Activated B cell treated with CpG ODN at 0.5 μM for 24 hours (primary cell): ENCODE measurements at regions not wholly inside any gene's neighbourhood (a gene's known extent, or its start where the extent isn't known, plus 50 kb on each side); places are given as distances from the start of the nearest gene placed in this dataset.

ENCODE experiments used
- ATAC-seq: fragments of 200-7000 bp; cut with Tn5 transposase; one replicate; pipeline ENCODE4 v1.10.0; 2021; ENCODE audit warnings: low read depth, mild to moderate bottlenecking, moderate library complexity
- CTCF ChIA-PET: fragments of 350-600 bp; sonication (Branson Sonifier 250); formaldehyde crosslinking; loops from one replicate; lab custom pipeline; 2021; ENCODE audit warnings: antibody characterized with exemption; lab: Charles Lee
- POLR2A ChIA-PET: fragments of 350-600 bp; sonication (Branson Sonifier 250); formaldehyde crosslinking; loops from one replicate; lab custom pipeline; 2021; ENCODE audit warnings: antibody characterized with exemption; lab: Charles Lee
- DNase-seq: peaks from one replicate; pipeline ENCODE4 v3.0.0; 2022
- H3K27ac Mint-ChIP-seq: one replicate; pipeline ENCODE4 v1.8.0; 2020; ENCODE audit warnings: mixed read lengths
- H3K27me3 Mint-ChIP-seq: one replicate; pipeline ENCODE4 v1.8.0; 2021; ENCODE audit warnings: mixed read lengths
- H3K36me3 Mint-ChIP-seq: one replicate; pipeline ENCODE4 v1.8.0; 2021; ENCODE audit warnings: low read depth, mixed read lengths
- H3K4me1 Mint-ChIP-seq: one replicate; pipeline ENCODE4 v1.8.0; 2021; ENCODE audit warnings: mixed read lengths
- H3K4me3 Mint-ChIP-seq: one replicate; pipeline ENCODE4 v1.8.0; 2020; ENCODE audit warnings: mild to moderate bottlenecking, mixed read lengths
- H3K9me3 Mint-ChIP-seq: one replicate; pipeline ENCODE4 v1.8.0; 2020; ENCODE audit warnings: mixed read lengths
- intact Hi-C: fragments of 100-400 bp; cut with micrococcal nuclease; formaldehyde crosslinking; loops from one replicate; pipeline ENCODE4 v1.15.1; 2024
- TF ChIP-seq, protein P1 (sequence below): fragments of 200-600 bp; IDR thresholded peaks from one replicate; pipeline ENCODE4 v1.8.0; 2022; ENCODE audit warnings: antibody characterized with exemption, mild to moderate bottlenecking

DNA sequence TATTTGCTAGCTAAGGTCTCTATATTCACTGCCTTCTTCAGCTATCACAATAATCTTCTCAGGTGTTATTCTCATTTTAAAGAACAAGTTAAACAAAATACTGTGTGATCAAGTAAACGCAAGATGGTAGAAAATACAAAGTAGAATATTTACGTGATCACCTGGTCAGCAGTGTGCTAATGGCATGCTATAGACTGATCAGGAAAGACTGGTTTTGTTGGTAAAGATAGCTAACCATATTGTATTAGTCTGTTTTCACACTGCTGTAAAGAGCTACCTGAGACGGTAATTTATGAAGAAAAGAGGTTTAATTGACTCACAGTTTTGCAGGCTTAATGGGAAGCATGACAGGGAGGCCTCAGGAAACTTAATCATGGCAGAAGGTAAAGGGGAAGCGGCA, 50.4 kb downstream of the ZBTB38 start:
- Mint-ChIP-seq H3K36me3 (peaks cover 56% of the 10 kb centered on the region), H3K4me1 (peaks cover 5% of the 10 kb centered on the region), H3K27me3 (no peaks in the 10 kb centered on the region), H3K27ac (no peak overlapping the region), H3K9me3 (peaks cover 4% of the 10 kb centered on the region), H3K4me3 (no peak overlapping the region)
- POLR2A ChIA-PET = no interaction called here
- no peak for DNase-seq
- intact Hi-C loops = no loop called here
- CTCF ChIA-PET = no interaction called here
- no peak for ATAC-seq
- TF ChIP-seq, protein P1, sequence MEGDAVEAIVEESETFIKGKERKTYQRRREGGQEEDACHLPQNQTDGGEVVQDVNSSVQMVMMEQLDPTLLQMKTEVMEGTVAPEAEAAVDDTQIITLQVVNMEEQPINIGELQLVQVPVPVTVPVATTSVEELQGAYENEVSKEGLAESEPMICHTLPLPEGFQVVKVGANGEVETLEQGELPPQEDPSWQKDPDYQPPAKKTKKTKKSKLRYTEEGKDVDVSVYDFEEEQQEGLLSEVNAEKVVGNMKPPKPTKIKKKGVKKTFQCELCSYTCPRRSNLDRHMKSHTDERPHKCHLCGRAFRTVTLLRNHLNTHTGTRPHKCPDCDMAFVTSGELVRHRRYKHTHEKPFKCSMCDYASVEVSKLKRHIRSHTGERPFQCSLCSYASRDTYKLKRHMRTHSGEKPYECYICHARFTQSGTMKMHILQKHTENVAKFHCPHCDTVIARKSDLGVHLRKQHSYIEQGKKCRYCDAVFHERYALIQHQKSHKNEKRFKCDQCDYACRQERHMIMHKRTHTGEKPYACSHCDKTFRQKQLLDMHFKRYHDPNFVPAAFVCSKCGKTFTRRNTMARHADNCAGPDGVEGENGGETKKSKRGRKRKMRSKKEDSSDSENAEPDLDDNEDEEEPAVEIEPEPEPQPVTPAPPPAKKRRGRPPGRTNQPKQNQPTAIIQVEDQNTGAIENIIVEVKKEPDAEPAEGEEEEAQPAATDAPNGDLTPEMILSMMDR = no peak

- intact Hi-C loops = no loop called here
- TF ChIP-seq, protein P1 = no peak
- Mint-ChIP-seq H3K4me3 (no peak overlapping the region), H3K36me3 (peaks cover 44% of the 10 kb centered on the region), H3K27me3 (no peaks in the 10 kb centered on the region), H3K4me1 (peaks cover 5% of the 10 kb centered on the region), H3K27ac (no peak overlapping the region), H3K9me3 (peaks cover 4% of the 10 kb centered on the region)
- no peak for ATAC-seq
- no peak for DNase-seq
- POLR2A ChIA-PET = interaction anchor here (1.2 kb wide), 1 partner anchor 14 kb away, joined by 3 read pairs; no protein-coding TSS in a partner anchor
- CTCF ChIA-PET = no interaction called here
These were observed 51.6 kb downstream of the ZBTB38 start for GRCh38 chr3:141419946-141420345.

DNA sequence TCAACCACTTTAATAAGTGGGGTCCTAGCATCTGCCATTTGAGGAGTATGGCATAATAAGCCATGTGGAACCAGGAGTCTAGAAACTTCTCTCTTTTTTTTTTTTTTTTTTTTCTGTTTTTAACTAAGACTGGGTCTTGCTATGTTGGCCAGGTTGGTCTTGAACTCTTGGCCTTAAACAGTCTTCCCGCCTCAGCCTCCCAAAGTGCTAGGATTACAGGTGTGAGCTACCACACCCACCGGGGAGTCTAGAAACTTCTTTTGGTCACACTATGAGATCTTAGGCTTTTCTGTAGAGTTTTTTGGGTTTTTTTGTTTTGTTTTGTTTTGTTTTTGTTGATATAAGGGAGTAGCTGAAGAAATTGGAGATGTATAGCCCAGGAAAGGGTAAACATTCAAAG, 52.9 kb downstream of the ZBTB38 start:
- CTCF ChIA-PET = no interaction called here
- H3K9me3 Mint-ChIP-seq = peaks cover 4% of the 10 kb centered on the region
- POLR2A ChIA-PET = no interaction called here
- intact Hi-C loops = no loop called here
- no peak for ATAC-seq
- no peak overlapping the region for H3K27ac Mint-ChIP-seq
- H3K27me3 Mint-ChIP-seq = no peaks in the 10 kb centered on the region
- TF ChIP-seq, protein P1 = no peak
- H3K4me1 Mint-ChIP-seq = peaks cover 8% of the 10 kb centered on the region
- no peak overlapping the region for H3K4me3 Mint-ChIP-seq
- DNase-seq = no peak
- peaks cover 37% of the 10 kb centered on the region for H3K36me3 Mint-ChIP-seq

- TF ChIP-seq, protein P1 = no peak
- Mint-ChIP-seq H3K27ac (no peak overlapping the region), H3K27me3 (no peaks in the 10 kb centered on the region), H3K9me3 (peaks cover 4% of the 10 kb centered on the region), H3K4me3 (no peak overlapping the region), H3K36me3 (peaks cover 34% of the 10 kb centered on the region), H3K4me1 (peaks cover 8% of the 10 kb centered on the region)
- ATAC-seq (no peak), DNase-seq (no peak)
- POLR2A ChIA-PET = interaction anchor here (0.6 kb wide), 1 partner anchor 37 kb away, joined by 7 read pairs; no protein-coding TSS in a partner anchor
- intact Hi-C loops = no loop called here
- CTCF ChIA-PET = no interaction called here
These were observed 53.5 kb downstream of the ZBTB38 start for GRCh38 chr3:141421639-141422319.

GRCh38 chr3:141422961-141423582, 54.8 kb downstream of the ZBTB38 start:
- DNase-seq (no peak), ATAC-seq (no peak)
- H3K27me3 Mint-ChIP-seq = no peaks in the 10 kb centered on the region
- TF ChIP-seq, protein P1 = no peak
- POLR2A ChIA-PET = no interaction called here
- intact Hi-C loops = no loop called here
- no peak overlapping the region for H3K27ac Mint-ChIP-seq
- H3K4me3 Mint-ChIP-seq = no peak overlapping the region
- peaks cover 10% of the 10 kb centered on the region for H3K4me1 Mint-ChIP-seq
- H3K9me3 Mint-ChIP-seq = peaks cover 4% of the 10 kb centered on the region
- CTCF ChIA-PET = interaction anchor here (0.6 to 1.6 kb wide), 2 partner anchors 11 to 112 kb away, joined by 5 read pairs; no protein-coding TSS in a partner anchor
- peaks cover 34% of the 10 kb centered on the region for H3K36me3 Mint-ChIP-seq
